NCI-H2196 (cell line): ENCODE measurements at regions not wholly inside any gene's neighbourhood (a gene's known extent, or its start where the extent isn't known, plus 50 kb on each side); places are given as distances from the start of the nearest gene placed in this dataset.
"Not testable (repeated sequence)": the region's sequence is repeated elsewhere in the genome, so short reads cannot be mapped to it uniquely, and the experiment has no call there.

ENCODE experiments used
- DNase-seq: peaks from one replicate; lab custom pipeline; 2025; ENCODE audit not compliant: unreplicated experiment; lab: John Stamatoyannopoulos, UW

DNA sequence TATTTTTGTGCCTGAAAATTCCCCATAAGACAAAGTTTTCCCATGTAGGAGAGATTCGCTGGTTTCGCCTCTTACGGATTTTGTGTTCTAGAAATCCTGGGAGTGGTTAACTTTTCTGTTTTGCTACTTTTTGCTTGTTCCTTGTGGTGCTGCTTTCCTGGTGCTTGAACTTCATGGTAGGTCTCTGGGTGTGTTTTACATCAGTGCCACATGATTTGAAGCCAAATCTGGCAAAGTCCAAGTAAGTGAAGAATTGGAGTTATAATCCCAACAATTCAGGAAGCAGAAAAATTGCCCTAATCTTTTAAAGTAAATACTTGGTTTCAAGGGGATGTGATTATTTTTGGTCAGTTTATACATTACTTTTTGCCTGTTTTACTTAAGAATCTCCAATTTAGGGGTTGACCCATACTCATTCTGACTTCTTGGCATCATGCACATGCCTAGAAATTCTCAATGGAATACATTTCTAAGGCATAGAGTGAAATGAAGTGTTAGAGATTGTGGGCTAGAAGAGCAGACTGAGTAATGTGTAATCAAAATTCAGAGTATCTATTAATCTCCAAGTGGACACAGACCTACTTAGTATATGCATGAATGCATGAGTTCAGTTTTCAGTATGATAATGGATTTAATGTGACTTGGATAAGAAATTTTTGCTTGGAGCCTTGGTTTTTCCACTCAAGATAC, 189.7 kb downstream of the CSNK1G3 start:
- DNase-seq, result no peak

DNA sequence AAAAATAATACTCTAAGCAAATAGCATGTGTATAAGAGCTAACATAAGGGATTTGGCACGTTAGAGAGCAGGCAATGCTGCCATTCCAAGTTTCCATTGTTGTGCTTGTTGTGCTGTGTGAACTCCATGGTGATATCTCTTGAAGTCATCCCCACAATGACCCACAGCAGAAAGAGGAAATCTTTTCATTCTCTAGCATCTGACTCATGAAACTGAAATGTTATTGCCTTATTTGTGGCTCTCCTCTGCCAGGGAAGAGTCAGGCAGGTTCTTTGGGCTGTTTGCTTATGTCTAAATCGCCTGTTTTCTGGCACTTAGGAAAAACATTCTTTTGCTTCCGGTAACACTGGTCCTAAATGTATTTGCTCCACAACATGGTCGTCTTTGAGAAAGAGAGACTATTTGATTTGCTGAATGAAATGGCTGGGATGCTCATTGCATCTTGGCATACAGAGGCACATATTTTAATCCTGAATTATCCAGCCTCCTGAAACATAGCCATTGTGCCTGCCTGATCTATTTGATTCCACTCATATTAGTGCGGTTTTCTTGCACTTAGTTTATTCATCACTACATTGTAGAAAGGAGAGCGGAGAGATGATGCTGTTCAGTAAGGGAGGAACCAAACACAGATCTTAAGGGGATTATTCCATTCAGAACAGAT, 188.8 kb downstream of the CSNK1G3 start:
- DNase-seq, result peak; percentile 39

DNA sequence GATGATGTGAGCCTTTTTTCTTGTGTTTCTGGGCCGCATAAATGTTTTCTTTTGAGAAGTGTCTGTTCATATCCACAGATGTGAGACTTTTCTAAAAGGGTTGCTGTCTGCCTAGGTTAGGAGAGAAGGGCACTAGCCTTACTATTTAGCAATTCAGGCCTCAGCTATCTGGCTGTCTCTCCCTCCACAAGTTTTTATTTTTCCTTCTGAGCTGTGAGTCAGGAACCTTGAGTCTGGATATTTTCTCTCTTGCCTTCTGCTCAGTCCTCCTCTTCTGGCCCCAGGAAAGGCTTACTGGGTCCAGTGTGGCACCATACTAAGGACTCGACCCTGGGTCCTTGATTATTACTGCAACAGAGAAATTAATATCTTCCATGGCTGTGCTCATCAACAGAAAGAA, 187.6 kb downstream of the CSNK1G3 start:
- DNase-seq, result no peak

DNA sequence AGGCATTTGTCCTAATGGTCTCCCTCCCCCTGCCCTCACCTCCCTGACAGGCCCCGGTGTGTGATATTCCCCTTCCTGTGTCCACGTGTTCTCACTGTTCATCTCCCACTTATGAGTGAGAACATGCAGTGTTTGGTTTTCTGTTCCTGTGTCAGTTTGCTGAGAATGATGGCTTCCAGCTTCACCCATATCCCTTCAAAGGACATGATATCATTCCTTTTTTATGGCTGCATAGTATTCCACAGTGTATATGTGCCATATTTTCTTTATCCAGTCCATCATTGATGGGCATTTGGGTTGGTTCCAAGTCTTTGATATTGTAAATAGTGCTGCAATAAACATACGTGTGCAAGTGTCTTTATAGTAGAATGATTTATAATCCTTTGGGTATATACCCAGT, 187.0 kb downstream of the CSNK1G3 start:
- DNase-seq, result not testable (repeated sequence)

DNA sequence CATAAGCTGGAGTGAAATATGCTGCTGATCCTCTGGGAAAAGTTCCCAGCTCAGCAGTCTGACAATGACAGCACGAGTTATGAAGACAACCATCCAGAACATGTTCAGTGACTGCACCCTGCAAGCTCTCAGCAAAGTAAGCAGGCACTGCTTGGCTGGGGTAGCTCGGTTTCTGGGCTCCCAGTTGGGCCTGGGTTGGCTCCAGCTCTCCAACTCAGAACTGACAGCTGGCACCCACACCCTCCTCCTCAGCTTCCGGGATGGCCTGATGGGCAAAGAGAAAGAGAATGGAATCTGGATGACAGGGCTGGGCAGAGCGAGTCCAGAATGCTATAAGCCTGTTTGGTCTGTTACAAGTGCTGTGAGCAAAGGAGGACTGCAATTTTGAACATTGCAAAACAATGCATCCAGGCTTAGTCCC, 185.0 kb downstream of the CSNK1G3 start:
- DNase-seq, result no peak

DNA sequence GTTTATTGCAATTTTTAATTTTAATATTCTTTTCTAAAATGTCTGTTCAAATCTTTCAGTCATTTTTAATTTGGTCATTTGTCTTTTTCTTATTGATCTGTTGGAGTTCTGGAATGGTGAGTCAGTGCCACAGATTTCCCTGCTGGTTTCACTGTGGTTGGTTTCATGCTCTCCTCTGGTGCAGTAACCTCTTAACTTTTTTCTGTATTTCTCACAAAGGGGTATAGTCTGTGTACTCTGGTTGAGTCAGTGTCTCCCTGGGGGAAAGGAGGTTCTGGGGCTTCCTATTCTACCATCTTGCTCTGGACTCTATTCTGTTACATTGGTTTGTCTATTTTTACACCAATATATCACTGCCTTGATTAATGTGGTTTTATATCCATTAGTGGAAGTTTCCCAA, 178.8 kb downstream of the CSNK1G3 start:
- DNase-seq, result no peak

DNA sequence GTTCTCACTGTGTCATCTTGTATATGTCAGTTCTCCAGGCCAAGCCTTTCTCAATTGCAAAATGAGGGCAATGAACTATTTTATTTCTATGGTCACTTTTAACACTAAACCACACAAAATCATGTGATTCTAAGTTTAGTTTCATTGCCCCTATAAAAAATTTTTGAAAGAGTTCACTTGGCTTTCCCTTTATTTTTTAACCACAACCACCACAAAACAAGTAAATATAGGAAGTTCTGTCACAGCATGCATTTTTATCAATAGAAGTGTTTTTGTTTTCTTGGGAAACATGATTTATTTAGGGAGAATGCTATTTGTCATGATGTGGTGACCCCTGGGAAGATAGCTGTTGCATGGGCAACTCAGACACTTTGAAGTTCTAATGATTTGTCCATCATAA, 169.1 kb downstream of the CSNK1G3 start:
- DNase-seq, result no peak

DNA sequence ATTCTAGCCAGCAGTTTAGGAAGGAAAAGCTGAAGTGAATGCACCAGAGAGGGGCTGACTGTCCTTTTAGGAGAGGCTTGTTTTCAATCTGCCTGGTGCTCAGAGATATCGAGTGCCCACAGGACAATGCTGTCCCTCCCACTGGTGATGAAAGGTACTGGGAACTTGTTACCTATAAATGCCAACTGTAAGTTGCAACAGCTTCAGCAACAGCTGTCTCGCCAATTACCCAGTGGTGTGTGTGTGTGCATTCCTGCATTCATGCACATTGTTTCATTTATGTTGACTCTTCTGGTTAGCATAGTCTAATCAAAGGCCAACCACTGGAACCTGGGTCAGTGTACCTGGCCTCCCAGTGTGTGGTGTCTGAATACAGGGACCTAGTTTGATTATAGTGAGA, 161.1 kb downstream of the CSNK1G3 start:
- DNase-seq, result peak; percentile 8

DNA sequence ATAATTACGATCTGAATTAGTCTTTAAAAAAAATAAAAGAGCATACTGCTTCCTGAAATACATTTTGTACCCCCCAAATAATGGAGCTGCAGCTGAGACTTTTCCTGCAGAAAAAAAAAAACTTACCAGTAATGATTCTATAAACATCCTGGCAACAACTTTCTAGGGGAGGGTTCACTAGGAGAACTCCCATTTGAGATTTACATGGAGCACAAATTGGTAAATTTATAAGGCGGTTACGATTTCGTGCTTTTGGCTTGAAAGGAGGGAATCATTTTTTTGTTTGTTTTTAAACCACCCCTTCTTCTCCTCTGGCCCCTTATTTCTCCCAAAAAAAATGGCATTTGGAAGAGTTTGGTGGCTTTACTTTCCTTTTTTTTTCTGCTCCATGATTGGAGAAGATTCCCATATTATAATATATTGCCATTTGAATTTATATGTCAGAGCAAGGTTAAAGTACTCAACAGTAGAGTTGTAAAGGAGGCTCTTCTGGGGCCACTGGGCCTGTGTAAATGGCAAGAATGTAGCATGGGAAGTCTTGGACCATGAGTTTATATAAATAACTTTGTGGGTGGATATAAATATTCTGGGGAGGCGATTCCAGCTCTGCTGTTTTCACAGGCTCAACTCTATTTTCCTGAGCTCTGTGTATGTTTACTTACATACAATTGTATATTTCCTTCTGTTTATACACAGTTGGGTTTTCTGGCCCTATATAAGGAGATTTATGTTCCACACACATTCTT, 159.9 kb downstream of the CSNK1G3 start:
- no peak for DNase-seq

DNA sequence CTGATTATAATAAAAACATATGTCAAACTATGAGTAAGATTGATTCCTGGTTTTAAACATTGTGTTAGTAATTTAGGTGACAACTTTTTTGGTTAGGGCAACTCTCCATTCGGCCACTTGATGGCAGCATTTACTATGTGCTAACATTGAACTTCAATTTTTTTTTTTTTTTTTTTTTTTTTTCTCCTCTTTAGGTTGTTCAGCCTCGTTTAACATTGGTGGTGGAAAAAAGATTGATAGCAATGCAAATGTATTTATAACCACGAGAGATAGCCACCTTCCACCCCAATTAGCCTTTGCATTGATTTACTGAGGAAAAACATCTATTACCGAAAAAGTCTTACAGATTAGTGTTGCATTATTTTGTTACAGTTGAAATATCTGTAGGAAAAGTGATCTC, 159.1 kb downstream of the CSNK1G3 start:
- peak; percentile 70 for DNase-seq
